ENCODE measurements at regions not wholly inside any gene's neighbourhood (a gene's known extent, or its start where the extent isn't known, plus 50 kb on each side); places are given as distances from the start of the nearest gene placed in this dataset.
A peak's percentile ranks its signal among the peaks of the same experiment; 100 is the strongest.

DNA sequence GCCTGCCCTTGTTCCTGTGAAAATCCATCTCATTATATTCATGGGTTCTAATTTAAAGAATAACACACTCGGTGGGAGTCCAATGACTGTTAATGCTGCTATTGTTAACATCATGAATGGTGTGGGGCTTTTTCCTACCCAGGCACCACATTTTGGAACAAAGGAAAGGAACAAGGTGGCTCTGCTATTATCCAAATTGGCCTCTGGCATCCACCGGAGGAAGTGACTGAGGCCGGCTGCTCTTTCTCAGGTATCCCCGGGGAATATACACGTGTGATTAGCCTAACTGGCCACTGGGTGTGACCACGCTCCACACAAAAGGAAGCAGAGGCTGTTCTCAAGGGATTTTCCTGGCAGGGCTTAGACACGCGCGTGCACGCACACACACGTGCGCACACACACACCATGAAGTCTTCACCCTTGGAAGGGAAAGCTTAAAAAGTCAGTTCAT is 601.2 kb upstream of the ARID1B start:
- TF ChIP-seq POLR2A (IDR thresholded peaks at IDR 0.05; ENCODE audit: low read depth) (no peak), CTCF (IDR thresholded peaks at IDR 0.05) (peak in 1 of 3 experiments; percentile 29)

All from esophagus muscularis mucosa (tissue), 3 donors.